ENCODE measurements at regions not wholly inside any gene's neighbourhood (a gene's known extent, or its start where the extent isn't known, plus 50 kb on each side); places are given as distances from the start of the nearest gene placed in this dataset.

GRCh38 chr2:129733041-129733440, 246.4 kb upstream of the RAB6C start:
- no peak for TF ChIP-seq CTCF (IDR thresholded peaks at IDR 0.05)
- no peak for TF ChIP-seq POLR2A (IDR thresholded peaks at IDR 0.05)

Measured in lower leg skin (tissue), 3 donors.